ENCODE measurements at regions not wholly inside any gene's neighbourhood (a gene's known extent, or its start where the extent isn't known, plus 50 kb on each side); places are given as distances from the start of the nearest gene placed in this dataset.
"Not testable (repeated sequence)": the region's sequence is repeated elsewhere in the genome, so short reads cannot be mapped to it uniquely, and the experiment has no call there.

DNA sequence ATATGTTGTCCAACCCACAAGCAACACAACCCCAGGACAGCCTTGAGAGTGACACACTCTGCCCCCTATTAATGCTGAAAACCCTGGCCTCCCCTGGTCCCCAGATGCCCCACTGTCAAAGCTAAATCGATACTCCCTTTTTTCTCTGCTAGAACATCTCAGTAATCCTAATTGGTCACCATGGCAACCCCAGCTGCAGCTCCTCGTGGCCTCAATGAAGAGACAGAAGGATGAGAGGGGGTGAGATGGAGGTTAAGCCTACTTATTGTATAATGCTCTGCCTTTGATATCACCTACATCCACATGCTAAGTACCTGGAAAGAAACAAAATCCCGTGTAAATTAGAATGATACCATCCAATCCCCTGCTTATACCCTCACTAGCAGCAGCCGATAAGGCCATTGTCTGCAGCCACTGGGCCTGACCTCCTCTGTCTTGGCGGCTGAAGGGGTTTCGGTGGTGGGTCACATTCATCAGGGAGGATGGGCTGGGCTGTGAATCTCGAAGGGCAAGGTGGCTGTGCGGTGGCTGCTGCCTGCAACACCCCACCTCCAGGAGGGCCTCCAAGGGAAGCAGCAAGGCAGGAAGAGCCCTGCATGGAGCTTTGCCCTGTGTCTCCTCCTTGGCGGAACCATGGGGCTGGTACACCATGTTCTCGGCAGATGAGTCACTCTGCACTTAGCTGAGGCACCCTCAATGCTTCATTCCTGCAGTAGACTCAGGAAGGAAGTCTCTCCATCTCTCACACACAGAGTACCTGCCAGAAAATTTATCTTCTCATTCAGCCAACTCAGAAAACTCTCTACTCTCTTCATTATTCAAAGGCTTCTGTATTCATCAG, 399.5 kb downstream of the BUD13 start:
- DNase-seq (ENCODE audit: low read depth in 2 of 2): no peak

- DNase-seq (ENCODE audit: low read depth in 2 of 2): no peak
Observed at GRCh38 chr11:116371146-116371545, 401.6 kb downstream of the BUD13 start.

DNA sequence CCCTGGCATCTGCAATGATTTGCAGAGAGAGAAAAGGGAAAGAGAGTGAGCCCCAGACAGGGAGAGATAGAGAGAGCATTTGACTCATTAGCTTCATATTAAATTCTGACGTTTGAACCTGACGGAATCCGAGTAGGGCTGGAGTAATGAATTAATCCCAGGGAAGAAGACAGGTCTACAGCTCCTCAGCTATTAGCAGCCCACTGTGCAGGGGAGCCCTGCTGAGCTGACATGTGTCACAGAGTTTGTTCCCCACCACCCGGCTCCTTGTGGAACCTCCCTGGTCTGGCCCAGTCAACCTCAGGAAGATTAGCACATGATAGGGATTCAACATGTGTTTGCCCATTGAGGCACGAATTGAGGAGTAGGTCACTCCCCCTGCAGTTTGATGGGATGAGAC, 404.0 kb downstream of the BUD13 start:
- DNase-seq (ENCODE audit: low read depth in 2 of 2): no peak

DNA sequence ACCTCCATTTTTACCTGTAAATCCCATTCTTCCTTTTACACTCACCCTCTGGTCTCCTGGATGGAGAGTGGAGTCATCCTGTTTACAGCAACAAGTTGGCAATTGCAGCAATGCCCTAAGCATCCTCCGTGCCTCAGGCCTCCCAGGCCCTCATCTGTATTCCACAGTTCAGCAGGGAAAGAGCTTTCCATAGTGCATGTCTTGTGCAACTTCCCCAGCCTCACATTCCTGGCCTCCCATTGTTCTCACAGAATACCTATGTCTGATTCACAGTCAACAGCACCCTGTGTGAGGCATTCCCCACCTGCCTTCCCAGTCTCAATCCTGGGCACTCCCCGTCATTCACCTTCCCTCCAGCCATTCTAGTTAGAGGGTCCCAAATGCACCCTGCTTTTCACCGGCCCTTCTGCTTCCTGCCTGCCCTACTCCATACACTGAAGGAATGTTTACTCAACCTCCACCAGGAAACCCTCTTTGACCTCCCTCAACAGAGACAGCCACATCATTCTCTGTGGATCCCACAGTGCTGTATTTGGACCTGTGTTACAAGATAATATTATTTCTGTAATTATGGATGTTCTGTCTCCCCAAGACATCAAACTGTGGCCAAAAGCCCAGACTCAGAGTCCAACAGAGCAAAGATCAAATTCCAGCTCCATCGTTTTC, 405.7 kb downstream of the BUD13 start:
- no peak for DNase-seq (ENCODE audit: low read depth in 2 of 2)

- no peak for DNase-seq (ENCODE audit: low read depth in 2 of 2)
Observed at GRCh38 chr11:116366451-116366850, 406.3 kb downstream of the BUD13 start.

DNA sequence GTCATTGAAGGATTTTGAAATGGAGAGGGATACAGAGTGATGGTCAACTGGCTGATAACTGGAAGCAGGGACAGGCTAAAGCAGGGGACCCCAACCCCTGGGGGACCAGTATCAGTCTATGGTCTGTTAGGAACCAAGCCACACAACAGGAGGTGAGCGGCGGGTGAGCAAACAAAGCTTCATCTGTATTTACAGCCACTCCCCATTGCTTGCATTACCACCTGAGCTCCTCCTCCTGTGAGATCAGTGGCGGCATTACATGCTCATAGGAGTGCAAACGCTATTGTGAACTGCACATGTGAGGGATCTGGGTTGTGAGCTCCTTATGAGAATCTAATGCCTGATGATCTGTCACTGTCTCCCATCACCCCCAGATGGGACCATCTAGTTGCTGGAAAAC, 407.9 kb downstream of the BUD13 start:
- not testable (repeated sequence) for DNase-seq (ENCODE audit: low read depth in 2 of 2)

- no peak for DNase-seq (ENCODE audit: low read depth in 2 of 2)
Observed at GRCh38 chr11:116364348-116364747, 408.4 kb downstream of the BUD13 start.

- DNase-seq (ENCODE audit: low read depth in 2 of 2): no peak
Observed at GRCh38 chr11:116360221-116360941, 412.4 kb downstream of the BUD13 start.

DNA sequence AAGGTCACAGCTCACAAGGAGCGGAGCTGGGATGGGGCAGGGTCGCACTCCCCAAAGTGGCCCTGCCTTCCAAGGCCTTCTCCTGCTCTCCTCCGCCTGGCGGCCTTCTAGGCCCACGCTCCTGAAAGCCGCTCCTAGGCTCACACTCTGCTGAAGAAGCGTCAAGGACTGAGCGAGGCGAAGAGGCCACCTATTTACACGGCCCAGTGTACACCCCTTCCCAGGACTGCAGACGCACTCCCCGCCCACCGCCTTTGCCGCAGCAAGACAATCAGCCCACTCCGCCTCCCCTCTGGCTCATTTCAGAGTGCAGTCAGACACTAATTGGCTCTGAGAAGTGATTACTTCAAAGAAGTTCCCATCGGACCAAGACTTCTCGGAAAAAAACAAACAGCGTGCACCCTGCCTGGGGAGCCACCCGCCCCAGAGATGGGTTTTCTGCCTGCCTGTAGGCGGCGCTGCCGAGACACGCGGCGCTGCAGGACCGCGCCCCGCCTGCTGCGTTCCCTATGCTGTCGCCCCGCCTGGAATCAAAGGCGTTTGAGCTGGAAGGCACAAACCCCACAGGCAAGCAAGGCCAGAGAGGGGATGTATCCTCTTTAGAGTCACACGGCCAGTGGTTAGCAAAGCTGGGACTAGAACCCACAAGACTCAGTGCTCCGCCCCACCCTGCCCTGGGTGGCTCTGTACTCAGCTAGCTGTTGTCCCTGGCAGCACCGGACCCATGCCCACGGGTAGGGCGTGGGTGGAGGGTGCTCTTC, 414.8 kb downstream of the BUD13 start:
- DNase-seq (ENCODE audit: low read depth in 2 of 2): peak in 1 of 2 donors; percentile 2

DNA sequence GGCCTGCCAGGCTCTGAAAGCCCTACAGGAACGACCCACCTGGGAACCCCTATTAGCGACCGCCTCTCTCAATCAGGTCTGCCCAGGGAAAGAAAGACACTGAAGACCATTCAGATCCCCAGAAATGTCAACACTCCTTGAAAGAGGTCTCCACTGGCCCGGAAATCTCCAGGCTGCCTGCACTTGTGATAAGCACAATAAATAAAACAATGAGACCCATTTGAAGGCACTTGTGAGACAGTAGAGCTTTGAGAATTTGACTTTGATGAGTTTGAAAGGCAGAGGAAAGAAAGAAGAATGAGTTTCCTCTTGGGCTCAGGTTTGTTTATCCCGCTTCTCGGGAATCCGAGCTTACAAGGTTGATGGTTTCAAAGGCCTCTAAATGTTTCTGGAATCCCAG, 416.3 kb downstream of the BUD13 start:
- DNase-seq (ENCODE audit: low read depth in 2 of 2): no peak

- no peak for DNase-seq (ENCODE audit: low read depth in 2 of 2)
Observed at GRCh38 chr11:116355104-116355503, 417.7 kb downstream of the BUD13 start.

DNA sequence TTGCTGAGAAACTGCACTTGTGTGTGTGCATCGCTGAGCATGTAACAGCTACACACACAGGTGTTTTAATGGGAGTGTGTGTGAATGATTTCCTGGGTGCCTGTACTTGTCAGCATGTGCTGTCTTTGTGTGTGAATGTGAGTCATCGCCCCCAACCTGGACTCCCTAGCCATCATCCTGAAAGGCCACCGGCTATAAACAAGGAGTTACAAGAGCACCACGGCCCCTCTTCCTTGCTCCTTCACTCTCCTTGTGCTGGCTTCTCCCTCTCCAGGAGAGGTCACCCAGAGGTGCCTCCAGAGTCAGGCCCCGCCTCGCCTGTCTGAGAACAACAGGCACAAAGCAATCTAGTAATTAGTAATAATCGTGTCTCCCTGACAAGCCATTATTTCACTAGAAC, 419.2 kb downstream of the BUD13 start:
- no peak for DNase-seq (ENCODE audit: low read depth in 2 of 2)

DNA sequence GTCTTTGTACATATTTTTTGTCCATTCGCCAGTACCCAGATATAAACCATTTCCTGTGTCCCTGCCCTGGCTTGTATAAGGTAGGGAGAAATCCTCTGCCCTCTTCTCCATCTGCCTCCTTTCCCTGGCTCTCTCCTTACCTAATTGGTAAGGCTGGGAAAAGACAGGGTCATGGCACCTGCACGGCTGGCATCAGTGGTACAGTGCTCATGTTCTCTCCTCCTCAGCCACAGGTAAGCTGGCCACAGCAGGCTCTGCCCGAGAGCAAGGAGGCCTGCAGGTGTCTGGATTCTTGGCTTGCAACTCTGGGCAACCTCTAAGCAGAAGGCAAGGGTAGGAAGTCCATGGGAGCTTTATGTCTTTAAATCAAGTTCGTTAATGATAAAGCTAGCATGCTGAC, 419.9 kb downstream of the BUD13 start:
- no peak for DNase-seq (ENCODE audit: low read depth in 2 of 2)

- DNase-seq (ENCODE audit: low read depth in 2 of 2): no peak
Observed at GRCh38 chr11:116348226-116348625, 424.6 kb downstream of the BUD13 start.

DNA sequence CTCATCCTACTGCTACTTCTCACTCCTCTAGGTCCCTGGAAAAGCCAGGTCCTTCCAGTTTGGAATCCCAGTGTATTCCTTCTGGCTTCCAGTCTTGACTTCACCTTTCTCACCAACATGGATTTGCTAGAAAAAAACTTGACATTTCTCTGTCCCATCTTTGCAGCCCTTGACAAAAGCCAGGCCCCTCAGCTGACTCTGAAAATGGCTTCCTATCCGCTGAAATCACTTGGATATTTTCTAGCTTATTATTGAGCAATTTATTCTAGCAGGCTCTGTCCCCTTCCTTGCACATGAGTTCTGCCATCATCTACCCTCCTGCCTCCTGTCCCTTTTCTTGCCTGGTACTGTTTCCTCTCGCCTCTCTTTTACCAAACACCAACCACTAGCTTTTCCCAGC, 427.2 kb downstream of the BUD13 start:
- no peak for DNase-seq (ENCODE audit: low read depth in 2 of 2)

- no peak for DNase-seq (ENCODE audit: low read depth in 2 of 2)
Observed at GRCh38 chr11:116344601-116345000, 428.2 kb downstream of the BUD13 start.

GRCh38 chr11:116343270-116343669, 429.5 kb downstream of the BUD13 start:
- DNase-seq (ENCODE audit: low read depth in 2 of 2): no peak

GRCh38 chr11:116342148-116342547, 430.6 kb downstream of the BUD13 start:
- no peak for DNase-seq (ENCODE audit: low read depth in 2 of 2)

DNA sequence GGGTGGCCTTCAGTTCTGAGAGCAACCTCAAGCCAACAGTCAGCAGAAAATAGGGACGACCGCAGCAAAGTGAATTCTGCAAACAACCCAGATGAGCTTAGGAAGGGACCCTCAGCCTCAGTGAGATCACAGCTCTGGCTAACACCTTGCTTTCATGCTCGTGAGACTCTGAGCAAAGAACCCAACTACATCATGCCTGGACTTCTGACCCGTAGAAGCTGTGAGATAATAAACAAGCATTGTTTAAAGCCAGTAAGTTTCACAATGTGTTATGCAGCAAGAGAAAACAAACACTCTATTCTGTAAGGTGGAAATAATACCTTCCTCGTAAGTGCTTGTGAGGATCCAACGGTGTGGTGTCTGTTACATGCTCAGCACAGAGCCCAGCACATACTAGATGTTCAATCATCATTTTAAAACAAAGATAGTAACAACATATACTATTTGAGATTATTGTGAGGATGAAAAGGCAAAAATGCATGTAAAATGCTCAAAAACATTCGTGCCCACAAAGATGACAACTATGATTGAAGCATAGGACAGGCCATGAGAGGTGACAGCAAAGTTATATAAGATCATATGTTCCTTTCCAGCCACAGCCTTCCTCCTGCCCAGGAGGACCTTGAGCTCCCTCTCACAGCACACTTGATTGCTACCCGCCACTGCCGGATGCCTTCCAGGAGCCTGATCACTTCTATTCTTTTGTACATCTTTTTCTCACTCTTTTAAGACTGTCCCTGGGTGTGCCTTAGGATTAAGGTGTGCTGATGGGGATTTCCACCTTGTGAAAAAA, 433.3 kb downstream of the BUD13 start:
- no peak for DNase-seq (ENCODE audit: low read depth in 2 of 2)

GRCh38 chr11:116338500-116338899, 434.3 kb downstream of the BUD13 start:
- not testable (repeated sequence) for DNase-seq (ENCODE audit: low read depth in 2 of 2)

- DNase-seq (ENCODE audit: low read depth in 2 of 2): no peak
Observed at GRCh38 chr11:116336540-116336939, 436.2 kb downstream of the BUD13 start.

All from stimulated activated CD4-positive, alpha-beta T cell treated with anti-CD3 and anti-CD28 coated beads, Interleukin-4, amount 100 ng/mL, for 48 hours (primary cell).